GM12878 (cell line): ENCODE measurements at regions not wholly inside any gene's neighbourhood (a gene's known extent, or its start where the extent isn't known, plus 50 kb on each side); places are given as distances from the start of the nearest gene placed in this dataset.

Experiments used
- ATAC-seq: fragments of 200-7000 bp; cut with Tn5 transposase; 3 replicates; pipeline ENCODE4 v1.9.1; 2020; ENCODE audit warnings: mild to moderate bottlenecking, moderate library complexity
- BruUV-seq: library from RNA; stranded (reverse); fragments of 400-500 nt; replicated peaks from 2 replicates; lab custom pipeline; 2021; lab: Mats Ljungman, UMichigan
- CTCF ChIA-PET: fragments of 300-600 bp; sonication (Branson Sonifier 250); formaldehyde crosslinking; extraction: SDS; loops from one replicate; lab custom pipeline; 2021; ENCODE audit warnings: inconsistent platforms; lab: Yijun Ruan, JAX
- POLR2A ChIA-PET: fragments of 350-600 bp; formaldehyde crosslinking; extraction: SDS; loops from one replicate; lab custom pipeline; 2021; ENCODE audit warnings: inconsistent platforms; lab: Charles Lee
- RAD21 ChIA-PET: fragments of 300-600 bp; sonication (Branson Sonifier 250); formaldehyde crosslinking; loops from one replicate; lab custom pipeline; 2023; ENCODE audit warnings: antibody characterized with exemption; ENCODE audit not compliant: unreplicated experiment; lab: Charles Lee
- SMC1A ChIA-PET: fragments of 300-600 bp; sonication (Branson Sonifier 250); formaldehyde crosslinking; loops from one replicate; lab custom pipeline; 2023; ENCODE audit not compliant: unreplicated experiment, uncharacterized antibody; lab: Charles Lee
- DNase-seq: peaks from one replicate; pipeline ENCODE4 v3.0.0-alpha.2; 2011; ENCODE audit warnings: low read depth, low spot score
- FAIRE-seq: peaks from 3 replicates; lab custom pipeline; 2011; peaks lifted over from hg19 to GRCh38; lab: Jason Lieb, UNC
- H2AFZ ChIP-seq: 2 replicates; pipeline ENCODE4 v1.6.0; 2011; ENCODE audit warnings: low read depth, low read length, control low read depth; ENCODE audit not compliant: control insufficient read depth
- H3K27ac ChIP-seq: 2 replicates; pipeline ENCODE4 v1.5.1; 2011; ENCODE audit warnings: control low read depth; ENCODE audit not compliant: control insufficient read depth, insufficient read depth
- H3K27me3 ChIP-seq, 2 experiments: replicated peaks in 1 of 2; 2 replicates each; pipeline versions ENCODE4 v1.6.0 to v1.6.1; 2011; ENCODE audit warnings: low read length in 1 of 2; ENCODE audit not compliant: control insufficient read depth in 2 of 2, insufficient read depth in 2 of 2
- H3K36me3 ChIP-seq, 2 experiments: 2 replicates each; pipeline ENCODE4 v1.5.1; 2011; ENCODE audit warnings: low read length in 1 of 2; ENCODE audit not compliant: control insufficient read depth in 2 of 2, insufficient read depth in 2 of 2
- H3K4me1 ChIP-seq: 2 replicates; pipeline ENCODE4 v1.6.1; 2011; ENCODE audit warnings: mild to moderate bottlenecking, low read length, moderate library complexity, mixed read lengths; ENCODE audit not compliant: control insufficient read depth, insufficient read depth
- H3K4me2 ChIP-seq: 2 replicates; pipeline ENCODE4 v1.6.0; 2011; ENCODE audit warnings: control low read depth; ENCODE audit not compliant: control insufficient read depth, insufficient read depth
- H3K4me3 ChIP-seq: fragments of 200-600 bp; sonication (generic); 2 replicates; pipeline ENCODE4 v1.5.1; 2016
- H3K79me2 ChIP-seq: 2 replicates; pipeline ENCODE4 v1.6.0; 2011; ENCODE audit warnings: low read length; ENCODE audit not compliant: control insufficient read depth, insufficient read depth
- H3K9ac ChIP-seq: 2 replicates; pipeline ENCODE4 v1.8.0; 2011; ENCODE audit warnings: low read length, control low read depth, mixed read lengths; ENCODE audit not compliant: control insufficient read depth, insufficient read depth
- H3K9me3 ChIP-seq: replicated peaks from 3 replicates; pipeline ENCODE4 v1.5.1; 2011; ENCODE audit warnings: mild to moderate bottlenecking, low read length; ENCODE audit not compliant: control insufficient read depth, insufficient read depth
- H4K20me1 ChIP-seq: 2 replicates; pipeline ENCODE4 v1.6.0; 2011; ENCODE audit not compliant: control insufficient read depth, insufficient read depth
- CREB1 ChIP-seq: IDR thresholded peaks from 2 replicates; pipeline ENCODE4 v1.6.1; 2012; ENCODE audit warnings: low read depth, mild to moderate bottlenecking, inconsistent platforms
- EGR1 ChIP-seq, 2 experiments: IDR thresholded peaks; 1 replicate in 1 of 2; 2 replicates in 1 of 2; pipeline ENCODE4 v1.6.1; 2011 to 2012; ENCODE audit warnings: low read depth in 2 of 2, low read length in 2 of 2, borderline replicate concordance in 1 of 2, mild to moderate bottlenecking in 1 of 2, moderate library complexity in 1 of 2
- IKZF2 ChIP-seq, 2 experiments: fragments of 450-650 bp; IDR thresholded peaks; 2 replicates each; pipeline ENCODE4 v1.6.1; 2017; ENCODE audit warnings: mild to moderate bottlenecking in 2 of 2, moderate library complexity in 2 of 2
- NFYA ChIP-seq: IDR thresholded peaks from 2 replicates; pipeline ENCODE4 v1.6.1; 2011; ENCODE audit warnings: low read depth, mild to moderate bottlenecking, low read length, improper control_type of control experiment, borderline replicate concordance
- SIX5 ChIP-seq: IDR thresholded peaks from 2 replicates; pipeline ENCODE4 v1.6.1; 2011; ENCODE audit warnings: mild to moderate bottlenecking, low read depth, low read length, moderate library complexity; ENCODE audit not compliant: severe bottlenecking
- SPI1 ChIP-seq: IDR thresholded peaks from 2 replicates; pipeline ENCODE4 v1.6.1; 2011; ENCODE audit warnings: low read depth, mild to moderate bottlenecking, low read length, moderate library complexity, borderline replicate concordance; ENCODE audit not compliant: insufficient read depth
- TBL1XR1 ChIP-seq: IDR thresholded peaks from 2 replicates; pipeline ENCODE4 v1.6.1; 2012; ENCODE audit warnings: low read depth, low read length, improper control_type of control experiment
- USF1 ChIP-seq: IDR thresholded peaks from 2 replicates; pipeline ENCODE4 v1.6.1; 2011; ENCODE audit warnings: borderline replicate concordance, low read depth, mild to moderate bottlenecking, moderate library complexity, mixed read lengths, low read length; ENCODE audit not compliant: insufficient read depth; ENCODE audit errors: extremely low read length
- ZBTB4 ChIP-seq: fragments of 450-650 bp; formaldehyde crosslinking; IDR thresholded peaks from 2 replicates; pipeline ENCODE4 v1.4.0; 2022; ENCODE audit warnings: mild to moderate bottlenecking, moderate library complexity
- WGBS: methylation state at CpG from one replicate; pipeline ENCODE4 v1.1.6; 2016; ENCODE audit warnings: low lambda C conversion rate; ENCODE audit not compliant: insufficient replicate concordance, insufficient coverage; ENCODE audit errors: missing lambda C conversion rate; 5-methylcytosine and 5-hydroxymethylcytosine counted together
- in situ Hi-C: fragments of 300-500 bp; cut with MboI; formaldehyde crosslinking; loops from 9 replicates; pipeline ENCODE4 v1.14.3; 2018; ENCODE audit warnings: mixed read lengths
- intact Hi-C: fragments of 100-400 bp; cut with micrococcal nuclease; formaldehyde crosslinking; loops from one replicate; pipeline ENCODE4 v1.14.2; 2022; ENCODE audit not compliant: unreplicated experiment

- TF ChIP-seq EGR1 (IDR thresholded peaks at IDR 0.05; ENCODE audit: borderline replicate concordance in 1 of 2, low read depth in 2 of 2, low read length in 2 of 2), result no peak
These were observed 788.4 kb downstream of the EPHA4 start (continued) for GRCh38 chr2:220783671-220784070.

GRCh38 chr2:220785178-220785577 is 786.9 kb downstream of the EPHA4 start:
- Histone ChIP-seq H2AFZ (no peak overlapping the region), H3K36me3 (no peaks in the 10 kb centered on the region), H3K27me3 (no peaks in the 10 kb centered on the region), H3K4me3 (no peak overlapping the region), H4K20me1 (no peaks in the 10 kb centered on the region), H3K4me2 (no peak overlapping the region), H3K9me3 (no peaks in the 10 kb centered on the region), H3K27ac (no peak overlapping the region), H3K79me2 (no peaks in the 10 kb centered on the region), H3K9ac (no peak overlapping the region), H3K4me1 (no peaks in the 10 kb centered on the region)
- CTCF ChIA-PET, result no interaction called here
- POLR2A ChIA-PET, result no interaction called here
- FAIRE-seq, result no peak
- BruUV-seq, result no TSS peak
- 22% methylated on average over 4 of the region's 4 CpGs for WGBS
- intact Hi-C loops, result no loop called here
- no peak for DNase-seq
- in situ Hi-C loops, result no loop called here
- ATAC-seq, result no peak
- TF ChIP-seq USF1, result no peak
- SMC1A ChIA-PET, result no interaction called here
- RAD21 ChIA-PET, result no interaction called here

GRCh38 chr2:220786216-220786615 is 785.9 kb downstream of the EPHA4 start:
- no peaks in the 10 kb centered on the region for H3K79me2 ChIP-seq
- WGBS, result 34% methylated on average over 5 of the region's 5 CpGs
- no peaks in the 10 kb centered on the region for H4K20me1 ChIP-seq
- H3K4me2 ChIP-seq, result no peak overlapping the region
- H2AFZ ChIP-seq, result no peak overlapping the region
- POLR2A ChIA-PET, result no interaction called here
- SMC1A ChIA-PET, result no interaction called here
- no peak for FAIRE-seq
- H3K4me3 ChIP-seq, result no peak overlapping the region
- CTCF ChIA-PET, result no interaction called here
- H3K36me3 ChIP-seq, result no peaks in the 10 kb centered on the region
- no peak for DNase-seq
- no peak for ATAC-seq
- BruUV-seq, result no TSS peak
- intact Hi-C loops (no loop called here), in situ Hi-C loops (no loop called here)
- no peaks in the 10 kb centered on the region for H3K4me1 ChIP-seq
- H3K27ac ChIP-seq, result no peak overlapping the region
- H3K9me3 ChIP-seq, result no peaks in the 10 kb centered on the region
- RAD21 ChIA-PET, result interaction anchor here (0.9 kb wide), 1 partner anchor 20 kb away, joined by 3 read pairs; no protein-coding TSS in a partner anchor
- H3K27me3 ChIP-seq, result no peaks in the 10 kb centered on the region
- no peak overlapping the region for H3K9ac ChIP-seq
- TF ChIP-seq CREB1 (no peak), SPI1 (no peak), SIX5 (no peak), NFYA (no peak), TBL1XR1 (no peak), IKZF2 (IDR thresholded peaks at IDR 0.05) (no peak), ZBTB4 (no peak)
